IPS DF 6.9 (cell line): ENCODE measurements at regions not wholly inside any gene's neighbourhood (a gene's known extent, or its start where the extent isn't known, plus 50 kb on each side); places are given as distances from the start of the nearest gene placed in this dataset.

Experiments
- DNase-seq: peaks from one replicate; pipeline ENCODE4 v3.0.0-alpha.2; 2013; ENCODE audit warnings: low read depth, low spot score
- H3K27ac ChIP-seq: one replicate; pipeline ENCODE4 v1.5.1; 2013; ENCODE audit warnings: low read length, control low read depth
- H3K27me3 ChIP-seq: 2 replicates; pipeline ENCODE4 v1.6.1; 2013; ENCODE audit warnings: mild to moderate bottlenecking, low read length; ENCODE audit not compliant: control insufficient read depth, insufficient read depth
- H3K36me3 ChIP-seq: 2 replicates; pipeline ENCODE4 v1.6.1; 2013; ENCODE audit warnings: low read length; ENCODE audit not compliant: control insufficient read depth, insufficient read depth
- H3K4me1 ChIP-seq: 2 replicates; pipeline ENCODE4 v1.6.1; 2013; ENCODE audit warnings: low read length; ENCODE audit not compliant: control insufficient read depth, insufficient read depth
- H3K4me3 ChIP-seq: 2 replicates; pipeline ENCODE4 v1.5.1; 2013; ENCODE audit warnings: mild to moderate bottlenecking, low read length
- H3K9me3 ChIP-seq: 2 replicates; pipeline ENCODE4 v1.6.1; 2013; ENCODE audit warnings: low read length, inconsistent platforms; ENCODE audit not compliant: control insufficient read depth, insufficient read depth
- WGBS: extraction: QIAGEN DNeasy Blood & Tissue Kit; methylation state at CpG from one replicate; pipeline ENCODE4 v1.1.7; 2013; ENCODE audit warnings: mixed read lengths, missing lambda C conversion rate; ENCODE audit not compliant: insufficient read length, insufficient coverage; 5-methylcytosine and 5-hydroxymethylcytosine counted together

DNA sequence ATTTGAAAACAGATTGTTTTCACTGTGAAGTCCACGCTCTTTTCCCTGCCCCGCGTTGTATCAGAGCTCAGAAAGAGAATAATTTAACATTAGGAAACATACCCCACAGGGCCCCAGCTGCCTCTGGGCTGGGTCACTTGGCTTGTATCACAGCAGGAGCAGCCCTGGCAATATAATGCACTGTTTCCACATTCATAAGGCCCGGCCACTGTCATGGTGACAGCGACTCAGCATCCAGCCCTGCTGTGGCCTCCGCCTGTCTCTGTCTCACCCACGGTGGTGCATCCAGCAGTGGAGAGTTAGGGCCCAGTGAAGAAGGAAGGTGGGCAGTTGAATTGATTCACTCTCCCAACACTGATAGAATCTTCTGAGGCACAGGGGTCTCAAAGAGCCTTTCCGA, 188.9 kb downstream of the NSG2 start:
- H3K4me1 ChIP-seq, result no peaks in the 10 kb centered on the region
- no peak overlapping the region for H3K27ac ChIP-seq
- no CpG with 5 or more reads among the region's 8 CpGs for whole genome bisulfite sequencing
- H3K36me3 ChIP-seq, result no peaks in the 10 kb centered on the region
- H3K27me3 ChIP-seq, result no peaks in the 10 kb centered on the region
- H3K9me3 ChIP-seq, result no peaks in the 10 kb centered on the region
- DNase-seq, result no peak
- no peak overlapping the region for H3K4me3 ChIP-seq

DNA sequence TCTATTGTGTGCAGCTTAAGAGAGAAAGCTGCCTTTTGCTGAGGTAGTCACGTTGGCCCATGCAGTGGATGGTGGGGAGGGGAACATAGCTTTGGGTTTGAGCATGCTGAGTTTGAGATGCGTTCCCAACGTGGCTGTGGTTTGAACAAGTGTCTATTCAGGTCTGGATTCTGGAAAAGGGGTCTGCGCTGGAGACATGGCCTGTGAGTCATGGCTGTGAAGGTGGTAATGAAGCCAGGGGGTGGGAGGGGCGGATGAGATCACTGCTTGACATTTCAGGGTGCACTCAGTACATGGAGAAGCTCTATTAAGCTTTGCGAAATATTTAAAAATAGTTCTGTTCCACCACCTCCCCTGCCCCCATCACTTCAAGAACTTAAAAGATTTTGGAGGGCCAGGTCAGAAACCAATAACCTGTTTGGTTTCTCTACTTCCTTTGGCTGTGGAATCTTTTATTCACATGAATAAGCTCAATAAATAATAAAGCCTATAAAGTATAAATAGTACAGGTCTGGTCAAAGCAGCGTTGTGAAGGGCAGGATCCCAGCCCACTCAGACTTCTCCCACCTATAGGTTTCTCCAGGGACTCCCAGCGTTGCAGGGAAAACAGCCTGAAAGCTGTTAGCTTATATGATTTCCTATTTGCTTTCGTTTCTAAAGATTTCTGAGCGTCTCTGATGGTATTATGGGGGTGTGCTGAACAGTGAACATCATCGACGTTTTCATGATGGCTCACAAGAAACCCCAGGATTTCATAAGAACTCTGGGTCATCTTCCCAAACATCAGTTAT, 189.9 kb downstream of the NSG2 start:
- Histone ChIP-seq H3K27me3 (no peaks in the 10 kb centered on the region), H3K36me3 (no peaks in the 10 kb centered on the region), H3K9me3 (no peaks in the 10 kb centered on the region), H3K4me1 (no peaks in the 10 kb centered on the region), H3K27ac (no peak overlapping the region), H3K4me3 (no peak overlapping the region)
- no peak for DNase-seq
- no CpG with 5 or more reads among the region's 12 CpGs for WGBS

DNA sequence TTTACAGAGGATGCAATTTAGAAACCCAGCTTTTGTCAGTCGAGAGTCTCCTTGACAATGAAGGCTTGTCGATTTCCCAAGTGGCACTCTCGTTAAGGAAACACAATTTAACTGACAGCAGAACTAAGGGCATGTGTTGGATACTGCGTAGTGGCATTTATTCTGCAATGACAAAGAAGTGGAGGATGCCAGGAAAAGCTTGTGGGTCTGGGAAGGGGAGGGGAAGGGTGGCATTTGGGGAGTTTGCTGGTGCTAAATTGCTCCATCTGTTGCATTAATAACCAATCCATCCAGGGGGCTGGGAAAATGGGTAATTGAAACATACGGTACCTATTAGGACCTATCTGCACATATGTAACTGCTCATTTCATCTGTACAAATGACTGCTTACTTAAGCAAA, 190.6 kb downstream of the NSG2 start:
- Histone ChIP-seq H3K27ac (no peak overlapping the region), H3K4me1 (no peaks in the 10 kb centered on the region), H3K36me3 (no peaks in the 10 kb centered on the region), H3K27me3 (no peaks in the 10 kb centered on the region), H3K4me3 (no peak overlapping the region), H3K9me3 (no peaks in the 10 kb centered on the region)
- no peak for DNase-seq
- WGBS, result no CpG with 5 or more reads among the region's 5 CpGs

DNA sequence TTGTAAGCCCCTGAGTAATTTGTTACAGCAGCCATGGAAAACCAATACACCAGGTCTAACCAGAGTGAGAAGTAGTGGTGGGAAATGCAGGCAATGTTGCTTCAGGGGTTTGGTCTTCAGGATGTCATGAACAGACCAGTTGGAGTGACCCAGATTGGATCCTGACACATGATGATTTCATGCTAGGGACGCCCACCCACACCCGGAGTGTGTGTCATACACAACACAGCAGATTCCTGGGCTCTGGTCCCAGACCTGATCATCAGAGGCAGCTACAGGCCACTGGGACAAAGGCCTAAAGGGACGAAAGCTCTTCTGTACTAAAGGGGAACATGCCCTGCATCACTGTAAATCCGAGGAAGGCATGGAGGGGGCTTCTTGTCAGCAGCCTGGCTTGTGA, 194.2 kb downstream of the NSG2 start:
- no peaks in the 10 kb centered on the region for H3K4me1 ChIP-seq
- no peak overlapping the region for H3K4me3 ChIP-seq
- H3K27me3 ChIP-seq, result no peaks in the 10 kb centered on the region
- no CpG with 5 or more reads among the region's 4 CpGs for WGBS
- no peak overlapping the region for H3K27ac ChIP-seq
- no peaks in the 10 kb centered on the region for H3K36me3 ChIP-seq
- no peaks in the 10 kb centered on the region for H3K9me3 ChIP-seq
- no peak for DNase-seq

DNA sequence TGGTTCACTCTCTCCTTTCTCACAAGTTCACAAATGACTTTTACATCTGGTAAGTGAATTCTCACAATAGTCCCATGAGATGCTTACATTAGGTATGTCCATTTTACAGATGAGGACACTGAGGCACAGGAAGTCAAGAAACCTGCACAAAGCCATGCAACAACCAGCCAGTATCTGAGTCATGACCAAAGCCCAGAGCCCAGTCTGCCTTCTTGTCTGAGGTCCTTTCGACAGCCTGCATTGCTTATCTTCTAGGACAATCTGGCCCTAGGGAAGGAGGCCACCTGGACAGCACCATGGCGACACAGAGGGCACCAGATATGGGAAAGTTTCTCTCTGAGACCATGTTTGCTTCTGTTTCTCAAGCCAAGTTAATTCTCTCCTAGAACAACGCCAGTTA, 197.1 kb downstream of the NSG2 start:
- no peaks in the 10 kb centered on the region for H3K4me1 ChIP-seq
- H3K4me3 ChIP-seq, result no peak overlapping the region
- no CpG with 5 or more reads among the region's 3 CpGs for WGBS
- H3K36me3 ChIP-seq, result no peaks in the 10 kb centered on the region
- H3K27ac ChIP-seq, result no peak overlapping the region
- DNase-seq, result no peak
- H3K27me3 ChIP-seq, result no peaks in the 10 kb centered on the region
- no peaks in the 10 kb centered on the region for H3K9me3 ChIP-seq

DNA sequence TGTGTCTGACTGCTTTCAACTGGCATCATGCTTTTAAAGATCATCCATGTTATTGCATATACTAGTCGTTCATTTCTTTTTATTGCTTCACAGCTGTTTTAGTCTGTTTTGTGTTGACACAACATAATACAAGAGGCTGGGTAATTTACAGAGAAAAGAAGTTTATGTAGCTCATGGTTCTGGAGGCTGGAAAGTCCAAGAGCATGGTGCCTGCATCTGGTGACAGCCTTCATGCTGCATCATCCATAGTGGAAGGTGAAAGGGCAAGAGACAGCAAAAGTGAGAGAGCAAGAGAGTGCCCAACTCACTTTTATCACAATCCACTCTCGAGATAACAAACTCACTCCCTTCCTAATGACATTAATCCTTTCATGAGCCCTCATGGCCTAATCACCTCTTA, 198.4 kb downstream of the NSG2 start:
- H3K36me3 ChIP-seq, result no peaks in the 10 kb centered on the region
- no peak for DNase-seq
- H3K27ac ChIP-seq, result no peak overlapping the region
- H3K4me1 ChIP-seq, result no peaks in the 10 kb centered on the region
- no peaks in the 10 kb centered on the region for H3K27me3 ChIP-seq
- WGBS, result no CpG with 5 or more reads among the region's 2 CpGs
- H3K9me3 ChIP-seq, result no peaks in the 10 kb centered on the region
- no peak overlapping the region for H3K4me3 ChIP-seq

- no peak overlapping the region for H3K27ac ChIP-seq
- H3K27me3 ChIP-seq, result no peaks in the 10 kb centered on the region
- no peaks in the 10 kb centered on the region for H3K36me3 ChIP-seq
- WGBS, result no CpG with 5 or more reads among the region's 8 CpGs
- no peak for DNase-seq
- no peaks in the 10 kb centered on the region for H3K4me1 ChIP-seq
- H3K4me3 ChIP-seq, result no peak overlapping the region
- H3K9me3 ChIP-seq, result no peaks in the 10 kb centered on the region
Measured at GRCh38 chr5:174245516-174246075, 200.1 kb downstream of the NSG2 start.

DNA sequence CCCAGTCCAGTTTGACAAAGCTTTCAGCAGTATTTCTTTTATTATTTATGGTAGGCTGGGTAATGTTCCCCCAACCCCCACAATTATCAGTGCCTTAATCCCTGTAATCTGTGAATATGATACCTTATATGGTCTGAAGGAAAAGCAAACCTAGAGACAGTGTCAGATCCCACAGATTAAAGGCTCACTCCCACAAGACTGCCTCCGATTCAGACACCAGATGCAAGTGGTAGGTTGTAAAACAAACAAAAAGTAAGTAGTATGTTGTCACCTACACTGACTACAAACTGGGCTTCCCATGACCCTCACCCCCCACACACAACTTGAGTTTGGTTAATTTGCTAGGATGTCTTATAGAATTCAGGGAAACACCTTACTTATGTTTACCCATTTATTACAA, 201.2 kb downstream of the NSG2 start:
- Histone ChIP-seq H3K36me3 (no peaks in the 10 kb centered on the region), H3K9me3 (no peaks in the 10 kb centered on the region), H3K4me3 (no peak overlapping the region), H3K27ac (no peak overlapping the region), H3K4me1 (no peaks in the 10 kb centered on the region), H3K27me3 (no peaks in the 10 kb centered on the region)
- DNase-seq, result no peak
- WGBS, result no CpG with 5 or more reads among the region's 1 CpG

GRCh38 chr5:174247301-174247700, 201.8 kb downstream of the NSG2 start:
- Histone ChIP-seq H3K4me3 (no peak overlapping the region), H3K36me3 (no peaks in the 10 kb centered on the region), H3K4me1 (no peaks in the 10 kb centered on the region), H3K27ac (no peak overlapping the region), H3K9me3 (no peaks in the 10 kb centered on the region), H3K27me3 (no peaks in the 10 kb centered on the region)
- WGBS, result no CpG with 5 or more reads among the region's 9 CpGs
- no peak for DNase-seq

- Histone ChIP-seq H3K9me3 (no peaks in the 10 kb centered on the region), H3K36me3 (no peaks in the 10 kb centered on the region), H3K4me3 (no peak overlapping the region), H3K27me3 (no peaks in the 10 kb centered on the region), H3K4me1 (no peaks in the 10 kb centered on the region), H3K27ac (no peak overlapping the region)
- DNase-seq, result no peak
- WGBS, result no CpG with 5 or more reads among the region's 5 CpGs
Measured at GRCh38 chr5:174251305-174252000, 205.9 kb downstream of the NSG2 start.
